GM18507 (cell line): ENCODE measurements at regions not wholly inside any gene's neighbourhood (a gene's known extent, or its start where the extent isn't known, plus 50 kb on each side); places are given as distances from the start of the nearest gene placed in this dataset.
"Not testable (repeated sequence)": the region's sequence is repeated elsewhere in the genome, so short reads cannot be mapped to it uniquely, and the experiment has no call there.

Experiments
- DNase-seq: peaks from one replicate; pipeline ENCODE4 v3.0.0; 2011; ENCODE audit warnings: low read depth; ENCODE audit not compliant: insufficient read length; ENCODE audit errors: extremely low spot score
- FAIRE-seq: peaks from 2 replicates; lab custom pipeline; 2011; peaks lifted over from hg19 to GRCh38; lab: Jason Lieb, UNC

GRCh38 chr1:14265495-14265894 is 333.0 kb upstream of the KAZN start:
- FAIRE-seq = no peak
- no peak for DNase-seq

GRCh38 chr1:14267991-14268390 is 330.5 kb upstream of the KAZN start:
- DNase-seq (no peak), FAIRE-seq (no peak)

GRCh38 chr1:14270821-14271220 is 327.7 kb upstream of the KAZN start:
- DNase-seq = no peak
- FAIRE-seq = no peak

- DNase-seq = no peak
- FAIRE-seq = no peak
Measured at GRCh38 chr1:14273811-14274210, 324.7 kb upstream of the KAZN start.

- FAIRE-seq = not testable (repeated sequence)
Measured at GRCh38 chr1:14279891-14280290, 318.6 kb upstream of the KAZN start.

GRCh38 chr1:14280909-14281308 is 317.6 kb upstream of the KAZN start:
- FAIRE-seq = no peak
- DNase-seq = no peak

More at GRCh38 chr1:14279891-14280290, 318.6 kb upstream of the KAZN start:
- not testable (repeated sequence) for DNase-seq

GRCh38 chr1:14281412-14281811 is 317.1 kb upstream of the KAZN start:
- FAIRE-seq = no peak
- no peak for DNase-seq

GRCh38 chr1:14282707-14283106 is 315.8 kb upstream of the KAZN start:
- no peak for FAIRE-seq
- no peak for DNase-seq

GRCh38 chr1:14285238-14285637 is 313.2 kb upstream of the KAZN start:
- FAIRE-seq (no peak), DNase-seq (no peak)

- not testable (repeated sequence) for FAIRE-seq, DNase-seq
Measured at GRCh38 chr1:14291182-14291581, 307.3 kb upstream of the KAZN start.

GRCh38 chr1:14292520-14292919 is 306.0 kb upstream of the KAZN start:
- no peak for FAIRE-seq
- no peak for DNase-seq

- FAIRE-seq (no peak), DNase-seq (no peak)
Measured at GRCh38 chr1:14294006-14294405, 304.5 kb upstream of the KAZN start.

- FAIRE-seq = no peak
- no peak for DNase-seq
Measured at GRCh38 chr1:14294860-14295536, 303.5 kb upstream of the KAZN start.

GRCh38 chr1:14296795-14297194 is 301.7 kb upstream of the KAZN start:
- no peak for DNase-seq
- FAIRE-seq = no peak

GRCh38 chr1:14297356-14297755 is 301.1 kb upstream of the KAZN start:
- DNase-seq = no peak
- no peak for FAIRE-seq

- DNase-seq = no peak
- no peak for FAIRE-seq
Measured at GRCh38 chr1:14298806-14299205, 299.7 kb upstream of the KAZN start.

- DNase-seq (no peak), FAIRE-seq (no peak)
Measured at GRCh38 chr1:14300991-14301703, 297.3 kb upstream of the KAZN start.

GRCh38 chr1:14301704-14302024 is 296.8 kb upstream of the KAZN start:
- FAIRE-seq = no peak
- DNase-seq = no peak

GRCh38 chr1:14302025-14302424 is 296.5 kb upstream of the KAZN start:
- no peak for FAIRE-seq

GRCh38 chr1:14303011-14303410 is 295.5 kb upstream of the KAZN start:
- DNase-seq = no peak
- FAIRE-seq = no peak

More at GRCh38 chr1:14302025-14302424, 296.5 kb upstream of the KAZN start:
- no peak for DNase-seq

- FAIRE-seq (no peak), DNase-seq (no peak)
Measured at GRCh38 chr1:14304381-14304865, 294.1 kb upstream of the KAZN start.
